ENCODE measurements at regions not wholly inside any gene's neighbourhood (a gene's known extent, or its start where the extent isn't known, plus 50 kb on each side); places are given as distances from the start of the nearest gene placed in this dataset.

- no peak for TF ChIP-seq CTCF (IDR thresholded peaks at IDR 0.05; ENCODE audit: unreplicated experiment)
- Mint-ChIP-seq H3K27me3 (ENCODE audit: insufficient read depth, unreplicated experiment) (no peaks in the 10 kb centered on the region), H3K27ac (ENCODE audit: low read depth, unreplicated experiment) (no peak overlapping the region), H3K4me1 (ENCODE audit: insufficient read depth, unreplicated experiment) (no peaks in the 10 kb centered on the region), H3K4me3 (ENCODE audit: unreplicated experiment) (no peak overlapping the region), H3K36me3 (ENCODE audit: insufficient read depth, unreplicated experiment) (no peaks in the 10 kb centered on the region), H3K9me3 (ENCODE audit: unreplicated experiment) (no peaks in the 10 kb centered on the region)
- ChIA-PET CTCF (no interaction called here), POLR2A (no interaction called here)
- no TSS peak for BruUV-seq (replicated peaks)
- intact Hi-C loops (cut with micrococcal nuclease): no loop called here
- DNase-seq (ENCODE audit: unreplicated experiment): no peak
Observed at GRCh38 chr11:109775686-109776085, 317.5 kb upstream of the ZC3H12C start.

DNA sequence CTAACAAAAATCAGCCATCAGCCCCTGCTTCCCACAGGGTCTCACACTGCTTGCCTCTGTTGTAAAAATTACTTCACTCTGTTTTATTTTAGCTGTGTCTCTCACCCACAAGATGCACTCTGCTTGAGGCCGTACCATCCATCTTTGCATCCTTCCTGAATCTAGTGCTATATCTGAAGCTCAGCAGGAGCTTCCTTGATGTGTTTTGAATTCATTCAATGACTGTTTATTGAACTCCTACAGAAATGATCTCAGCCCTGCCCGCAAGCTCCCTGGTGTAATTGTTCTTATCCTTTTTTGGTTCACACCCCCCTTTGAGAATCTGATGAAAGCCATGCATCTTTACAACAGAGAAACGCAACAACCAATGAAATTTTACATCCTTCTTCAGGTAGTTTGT lies 310.2 kb upstream of the ZC3H12C start:
- H3K4me1 Mint-ChIP-seq (ENCODE audit: insufficient read depth, unreplicated experiment): no peaks in the 10 kb centered on the region
- no TSS peak for BruUV-seq (replicated peaks)
- DNase-seq (ENCODE audit: unreplicated experiment): no peak
- H3K27me3 Mint-ChIP-seq (ENCODE audit: insufficient read depth, unreplicated experiment): no peaks in the 10 kb centered on the region
- POLR2A ChIA-PET: no interaction called here
- no peak overlapping the region for H3K4me3 Mint-ChIP-seq (ENCODE audit: unreplicated experiment)
- H3K27ac Mint-ChIP-seq (ENCODE audit: low read depth, unreplicated experiment): no peak overlapping the region
- intact Hi-C loops (cut with micrococcal nuclease): no loop called here
- no peaks in the 10 kb centered on the region for H3K36me3 Mint-ChIP-seq (ENCODE audit: insufficient read depth, unreplicated experiment)
- no peaks in the 10 kb centered on the region for H3K9me3 Mint-ChIP-seq (ENCODE audit: unreplicated experiment)
- TF ChIP-seq CTCF (IDR thresholded peaks at IDR 0.05; ENCODE audit: unreplicated experiment): no peak
- CTCF ChIA-PET: no interaction called here

GRCh38 chr11:109783840-109784239 lies 309.4 kb upstream of the ZC3H12C start:
- CTCF ChIA-PET: interaction anchor here (0.6 to 1.0 kb wide), 2 partner anchors 21 to 71 kb away, joined by 4 to 5 read pairs; no protein-coding TSS in a partner anchor
- H3K4me3 Mint-ChIP-seq (ENCODE audit: unreplicated experiment): no peak overlapping the region
- DNase-seq (ENCODE audit: unreplicated experiment): no peak
- no peaks in the 10 kb centered on the region for H3K27me3 Mint-ChIP-seq (ENCODE audit: insufficient read depth, unreplicated experiment)
- intact Hi-C loops (cut with micrococcal nuclease): no loop called here
- POLR2A ChIA-PET: no interaction called here
- no peak overlapping the region for H3K27ac Mint-ChIP-seq (ENCODE audit: low read depth, unreplicated experiment)
- no peaks in the 10 kb centered on the region for H3K36me3 Mint-ChIP-seq (ENCODE audit: insufficient read depth, unreplicated experiment)
- H3K9me3 Mint-ChIP-seq (ENCODE audit: unreplicated experiment): no peaks in the 10 kb centered on the region
- no peak for TF ChIP-seq CTCF (IDR thresholded peaks at IDR 0.05; ENCODE audit: unreplicated experiment)
- no TSS peak for BruUV-seq (replicated peaks)
- no peaks in the 10 kb centered on the region for H3K4me1 Mint-ChIP-seq (ENCODE audit: insufficient read depth, unreplicated experiment)

DNA sequence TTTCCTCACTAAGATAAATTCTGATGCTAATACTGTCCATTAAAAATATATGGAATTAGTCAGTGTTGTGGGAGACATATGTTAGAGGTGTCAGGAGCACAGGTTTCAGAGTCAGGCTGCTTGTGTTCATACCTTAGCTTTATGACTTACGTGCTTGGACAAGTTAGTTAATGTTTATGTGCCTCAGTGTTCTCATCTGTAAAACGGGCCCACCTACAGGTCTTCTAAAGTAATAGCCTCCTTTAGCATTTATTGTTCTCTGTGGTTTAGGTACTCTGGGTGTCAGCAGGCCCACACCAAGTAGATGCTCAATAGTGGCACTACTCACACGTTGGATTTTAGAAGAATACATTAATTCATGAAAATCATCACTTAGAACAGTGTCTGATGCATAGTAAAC lies 308.7 kb upstream of the ZC3H12C start:
- H3K9me3 Mint-ChIP-seq (ENCODE audit: unreplicated experiment): no peaks in the 10 kb centered on the region
- no peak overlapping the region for H3K4me3 Mint-ChIP-seq (ENCODE audit: unreplicated experiment)
- no peak overlapping the region for H3K27ac Mint-ChIP-seq (ENCODE audit: low read depth, unreplicated experiment)
- TF ChIP-seq CTCF (IDR thresholded peaks at IDR 0.05; ENCODE audit: unreplicated experiment): no peak
- no peaks in the 10 kb centered on the region for H3K36me3 Mint-ChIP-seq (ENCODE audit: insufficient read depth, unreplicated experiment)
- intact Hi-C loops (cut with micrococcal nuclease): no loop called here
- H3K4me1 Mint-ChIP-seq (ENCODE audit: insufficient read depth, unreplicated experiment): no peaks in the 10 kb centered on the region
- BruUV-seq (replicated peaks): no TSS peak
- DNase-seq (ENCODE audit: unreplicated experiment): no peak
- CTCF ChIA-PET: interaction anchor here (1.0 kb wide), 1 partner anchor 20 kb away, joined by 5 read pairs; no protein-coding TSS in a partner anchor
- no peaks in the 10 kb centered on the region for H3K27me3 Mint-ChIP-seq (ENCODE audit: insufficient read depth, unreplicated experiment)
- POLR2A ChIA-PET: no interaction called here
